SU-DHL-6 (cell line): ENCODE measurements at regions not wholly inside any gene's neighbourhood (a gene's known extent, or its start where the extent isn't known, plus 50 kb on each side); places are given as distances from the start of the nearest gene placed in this dataset.

Source experiments
- H2AFZ ChIP-seq: fragments of 200-600 bp; sonication (generic); 2 replicates; pipeline ENCODE4 v1.6.1; 2014; ENCODE audit warnings: low read depth, mild to moderate bottlenecking, moderate library complexity, mixed read lengths, antibody characterized with exemption, low read length; ENCODE audit not compliant: severe bottlenecking
- H3F3A ChIP-seq: fragments of 200-600 bp; shearing (Covaris generic); 2 replicates; pipeline ENCODE4 v1.6.0; 2016; ENCODE audit warnings: antibody characterized with exemption, mild to moderate bottlenecking; ENCODE audit not compliant: insufficient read depth
- H3K27ac ChIP-seq: fragments of 200-600 bp; sonication (generic); 2 replicates; pipeline ENCODE4 v1.5.1; 2016; ENCODE audit warnings: low read depth, mild to moderate bottlenecking, low read length, moderate library complexity, mixed read lengths
- H3K27me3 ChIP-seq: fragments of 200-600 bp; sonication (generic), shearing (Covaris generic); 2 replicates; pipeline ENCODE4 v1.6.0; 2014; ENCODE audit warnings: mild to moderate bottlenecking, low read length
- H3K36me3 ChIP-seq: fragments of 200-600 bp; sonication (generic); 2 replicates; pipeline ENCODE4 v1.6.1; 2014; ENCODE audit warnings: mild to moderate bottlenecking, low read length, mixed read lengths
- H3K4me2 ChIP-seq: fragments of 300-600, 200-600 bp; shearing (Covaris generic), sonication (generic); 2 replicates; pipeline ENCODE4 v1.6.0; 2014; ENCODE audit warnings: low read length, low read depth, mild to moderate bottlenecking; ENCODE audit not compliant: poor library complexity, severe bottlenecking
- H3K4me3 ChIP-seq: fragments of 200-600 bp; sonication (generic); 2 replicates; pipeline ENCODE4 v1.5.1; 2014; ENCODE audit warnings: antibody characterized with exemption, low read length, mild to moderate bottlenecking, mixed read lengths; ENCODE audit not compliant: insufficient read depth, poor library complexity, severe bottlenecking
- H3K79me2 ChIP-seq: fragments of 200-600 bp; sonication (generic); 2 replicates; pipeline ENCODE4 v1.6.1; 2014; ENCODE audit warnings: mild to moderate bottlenecking, low read length, moderate library complexity; ENCODE audit not compliant: insufficient read depth
- H3K9ac ChIP-seq: fragments of 200-600 bp; sonication (generic); 2 replicates; pipeline ENCODE4 v1.7.0; 2014; ENCODE audit warnings: mild to moderate bottlenecking, low read length
- H3K9me2 ChIP-seq: fragments of 200-600 bp; sonication (generic); replicated peaks from 2 replicates; pipeline ENCODE4 v1.6.1; 2014; ENCODE audit warnings: low read length; ENCODE audit not compliant: insufficient read depth
- H3K9me3 ChIP-seq: fragments of 200-600 bp; sonication (generic); 2 replicates; pipeline ENCODE4 v1.6.1; 2014; ENCODE audit warnings: low read length, mixed read lengths; ENCODE audit not compliant: insufficient read depth
- H4K20me1 ChIP-seq: fragments of 200-600 bp; sonication (generic); 2 replicates; pipeline ENCODE4 v1.6.1; 2014; ENCODE audit warnings: low read depth, mild to moderate bottlenecking, antibody characterized with exemption, low read length, moderate library complexity, mixed read lengths
- EZH2phosphoT487 ChIP-seq: fragments of 200-600 bp; sonication (generic), shearing (Covaris generic); conservative IDR thresholded peaks from 2 replicates; pipeline ENCODE4 v1.6.1; 2018; ENCODE audit warnings: mild to moderate bottlenecking, antibody characterized with exemption, low read length, moderate library complexity, mixed read lengths
- TF ChIP-seq, protein P1 (sequence below): fragments of 200-600 bp; sonication (generic); IDR thresholded peaks from one replicate; pipeline ENCODE4 v1.5.1; 2017; ENCODE audit warnings: antibody characterized with exemption, mild to moderate bottlenecking, low read length, moderate library complexity; ENCODE audit not compliant: insufficient read depth, poor library complexity, severe bottlenecking

DNA sequence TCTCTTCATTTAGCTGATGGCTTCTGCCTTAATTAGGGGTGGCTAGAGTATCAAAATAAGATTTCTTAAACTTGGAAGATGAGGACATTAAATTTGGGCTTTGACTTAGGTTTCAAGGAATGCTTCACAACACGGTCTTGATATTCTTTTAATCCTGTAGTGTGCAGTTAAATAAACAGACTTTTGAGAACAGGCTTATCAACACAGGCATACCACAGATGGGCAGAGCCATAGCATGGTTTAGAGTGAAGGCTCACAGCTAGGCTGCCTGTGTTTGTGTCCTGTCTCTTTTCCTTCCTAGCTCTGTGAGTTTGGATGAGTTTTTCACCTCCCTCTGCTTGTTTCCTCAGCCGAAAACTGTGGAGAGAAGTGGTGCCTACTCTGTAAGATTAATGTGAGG, 102.3 kb upstream of the IPO9 start:
- H3K27me3 ChIP-seq: no peaks in the 10 kb centered on the region

DNA sequence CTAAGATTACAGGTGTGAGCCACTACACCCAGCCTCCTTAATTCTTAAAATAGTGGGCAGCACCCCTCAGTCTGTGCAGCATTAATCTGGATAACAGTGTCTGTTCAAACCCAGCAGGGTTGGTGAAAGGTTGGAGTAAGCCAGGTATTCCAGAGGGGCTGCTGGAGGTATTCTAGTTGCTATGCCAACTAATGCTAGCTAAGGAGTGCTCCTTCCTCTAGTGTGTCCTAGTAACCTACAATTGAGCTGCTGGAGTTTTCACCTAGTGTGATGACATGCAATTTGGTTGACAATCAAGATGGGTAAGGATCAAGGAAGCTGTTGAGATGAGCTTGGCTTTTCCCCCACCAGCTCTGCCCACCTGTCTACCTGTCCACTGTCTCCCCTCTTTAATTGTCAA, 100.2 kb upstream of the IPO9 start:
- Histone ChIP-seq H4K20me1 (0 out of 2 replicates have a peak, but pooled peaks cover 2% of the 10 kb centered on the region), H3K9me2 (no peaks in the 10 kb centered on the region), H3K79me2 (no peaks in the 10 kb centered on the region)

More for the DNA sequence above, 102.3 kb upstream of the IPO9 start:
- no peaks in the 10 kb centered on the region for H3K79me2 ChIP-seq
- H3K4me2 ChIP-seq: no peak overlapping the region
- H3K4me3 ChIP-seq: no peak overlapping the region
- no peak overlapping the region for H2AFZ ChIP-seq
- H3K9me3 ChIP-seq: no peaks in the 10 kb centered on the region
- no peaks in the 10 kb centered on the region for H3K9me2 ChIP-seq
- H3K36me3 ChIP-seq: no peaks in the 10 kb centered on the region
- H3K27ac ChIP-seq: no peak overlapping the region
- TF ChIP-seq, protein P1, sequence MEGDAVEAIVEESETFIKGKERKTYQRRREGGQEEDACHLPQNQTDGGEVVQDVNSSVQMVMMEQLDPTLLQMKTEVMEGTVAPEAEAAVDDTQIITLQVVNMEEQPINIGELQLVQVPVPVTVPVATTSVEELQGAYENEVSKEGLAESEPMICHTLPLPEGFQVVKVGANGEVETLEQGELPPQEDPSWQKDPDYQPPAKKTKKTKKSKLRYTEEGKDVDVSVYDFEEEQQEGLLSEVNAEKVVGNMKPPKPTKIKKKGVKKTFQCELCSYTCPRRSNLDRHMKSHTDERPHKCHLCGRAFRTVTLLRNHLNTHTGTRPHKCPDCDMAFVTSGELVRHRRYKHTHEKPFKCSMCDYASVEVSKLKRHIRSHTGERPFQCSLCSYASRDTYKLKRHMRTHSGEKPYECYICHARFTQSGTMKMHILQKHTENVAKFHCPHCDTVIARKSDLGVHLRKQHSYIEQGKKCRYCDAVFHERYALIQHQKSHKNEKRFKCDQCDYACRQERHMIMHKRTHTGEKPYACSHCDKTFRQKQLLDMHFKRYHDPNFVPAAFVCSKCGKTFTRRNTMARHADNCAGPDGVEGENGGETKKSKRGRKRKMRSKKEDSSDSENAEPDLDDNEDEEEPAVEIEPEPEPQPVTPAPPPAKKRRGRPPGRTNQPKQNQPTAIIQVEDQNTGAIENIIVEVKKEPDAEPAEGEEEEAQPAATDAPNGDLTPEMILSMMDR: no peak
- no peak for TF ChIP-seq EZH2phosphoT487
- no peak overlapping the region for H3K9ac ChIP-seq
- 0 out of 2 replicates have a peak, but pooled peaks cover 2% of the 10 kb centered on the region for H4K20me1 ChIP-seq
- no peaks in the 10 kb centered on the region for H3F3A ChIP-seq

DNA sequence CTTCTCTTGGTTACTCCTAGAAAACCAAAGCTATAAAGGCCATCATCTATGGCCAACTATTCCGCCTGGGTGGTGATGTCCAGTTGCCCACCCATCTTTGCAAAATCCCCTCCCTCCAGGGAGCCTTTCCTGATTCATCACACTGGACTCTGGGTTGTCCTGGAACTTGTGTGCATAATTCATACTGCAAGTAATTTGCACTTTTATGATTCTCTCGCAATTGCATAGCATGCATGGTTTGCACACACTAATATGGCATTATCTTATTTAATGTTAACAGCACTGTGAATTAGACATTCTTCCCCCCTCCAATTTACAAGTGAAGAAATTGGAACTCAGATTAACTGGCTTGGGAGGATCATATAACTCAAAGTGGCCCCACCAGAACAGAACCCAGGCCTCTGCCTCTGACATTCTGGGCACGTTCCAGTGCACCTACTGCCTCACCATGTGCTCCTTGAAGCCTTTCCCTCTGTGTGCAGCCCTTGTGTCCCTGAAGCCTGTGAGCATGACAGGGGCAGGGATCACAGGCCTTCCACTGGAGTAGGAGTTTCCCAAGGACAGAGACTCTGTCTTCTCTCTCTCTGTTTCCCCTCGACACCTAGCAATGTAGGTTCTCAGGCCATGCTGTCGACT, 98.9 kb upstream of the IPO9 start:
- no peak overlapping the region for H3K9ac ChIP-seq
- H4K20me1 ChIP-seq: no peaks in the 10 kb centered on the region
- no peak overlapping the region for H2AFZ ChIP-seq
- no peaks in the 10 kb centered on the region for H3K27me3 ChIP-seq
- H3K36me3 ChIP-seq: no peaks in the 10 kb centered on the region
- H3F3A ChIP-seq: no peaks in the 10 kb centered on the region
- H3K27ac ChIP-seq: no peak overlapping the region
- no peak overlapping the region for H3K4me2 ChIP-seq
- H3K4me3 ChIP-seq: no peak overlapping the region
- no peak for TF ChIP-seq EZH2phosphoT487
- TF ChIP-seq, protein P1: no peak
- H3K9me3 ChIP-seq: no peaks in the 10 kb centered on the region
- no peaks in the 10 kb centered on the region for H3K79me2 ChIP-seq
- H3K9me2 ChIP-seq: no peaks in the 10 kb centered on the region

More for the DNA sequence above, 100.2 kb upstream of the IPO9 start:
- Histone ChIP-seq H3F3A (no peaks in the 10 kb centered on the region), H3K4me2 (no peak overlapping the region), H3K9ac (no peak overlapping the region), H3K9me3 (no peaks in the 10 kb centered on the region), H3K27me3 (no peaks in the 10 kb centered on the region), H3K36me3 (no peaks in the 10 kb centered on the region), H3K4me3 (no peak overlapping the region), H2AFZ (no peak overlapping the region), H3K27ac (no peak overlapping the region)
- TF ChIP-seq, protein P1: no peak
- TF ChIP-seq EZH2phosphoT487: no peak
